ENCODE measurements at regions not wholly inside any gene's neighbourhood (a gene's known extent, or its start where the extent isn't known, plus 50 kb on each side); places are given as distances from the start of the nearest gene placed in this dataset.

GRCh38 chr3:72212396-72212795 is 427.4 kb upstream of the PROK2 start:
- DNase-seq, result no peak

DNA sequence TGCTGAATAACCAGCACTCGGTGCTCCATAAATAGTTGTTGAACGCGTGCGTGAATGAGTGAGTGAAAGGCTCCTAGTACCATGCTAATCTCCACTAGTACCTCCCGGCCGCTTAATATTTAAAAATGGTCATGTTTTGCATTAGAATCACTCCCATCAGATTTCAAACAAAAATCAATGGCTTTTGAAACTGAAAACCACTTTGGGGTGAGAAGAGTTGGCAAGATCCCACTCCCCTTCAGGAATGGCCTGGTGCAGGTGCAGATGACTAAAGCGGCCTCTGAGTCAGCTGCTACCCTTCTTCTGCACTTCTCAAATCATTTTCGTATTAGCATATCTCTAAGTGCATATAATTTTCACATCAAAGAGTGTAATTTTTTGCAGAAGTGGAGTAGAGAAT is 425.3 kb upstream of the PROK2 start:
- no peak for DNase-seq

- DNase-seq, result no peak
Observed at GRCh38 chr3:72205297-72205826, 420.4 kb upstream of the PROK2 start.

GRCh38 chr3:72204452-72204851 is 419.5 kb upstream of the PROK2 start:
- DNase-seq, result no peak

GRCh38 chr3:72203613-72204349 is 418.8 kb upstream of the PROK2 start:
- DNase-seq, result no peak

DNA sequence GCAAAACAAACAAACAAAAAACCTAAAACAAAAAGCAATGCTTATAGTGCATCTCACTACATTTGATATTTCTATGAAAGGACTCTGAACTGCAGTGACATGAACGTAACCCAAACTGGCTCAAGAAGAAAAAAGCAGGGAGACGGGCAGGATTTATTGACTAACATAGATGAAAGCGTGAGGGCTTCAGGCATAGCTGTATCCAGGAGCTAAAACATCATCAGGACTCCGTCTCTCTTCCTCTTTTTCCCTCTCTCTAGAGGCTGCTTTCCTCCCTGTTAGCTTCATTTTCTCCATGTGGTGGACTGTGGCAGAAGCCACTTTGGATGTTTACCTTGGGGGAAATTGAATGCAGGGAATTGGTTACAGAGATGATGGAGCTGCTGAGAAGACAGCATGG is 418.2 kb upstream of the PROK2 start:
- no peak for DNase-seq

- DNase-seq, result no peak
Observed at GRCh38 chr3:72200332-72200731, 415.4 kb upstream of the PROK2 start.

DNA sequence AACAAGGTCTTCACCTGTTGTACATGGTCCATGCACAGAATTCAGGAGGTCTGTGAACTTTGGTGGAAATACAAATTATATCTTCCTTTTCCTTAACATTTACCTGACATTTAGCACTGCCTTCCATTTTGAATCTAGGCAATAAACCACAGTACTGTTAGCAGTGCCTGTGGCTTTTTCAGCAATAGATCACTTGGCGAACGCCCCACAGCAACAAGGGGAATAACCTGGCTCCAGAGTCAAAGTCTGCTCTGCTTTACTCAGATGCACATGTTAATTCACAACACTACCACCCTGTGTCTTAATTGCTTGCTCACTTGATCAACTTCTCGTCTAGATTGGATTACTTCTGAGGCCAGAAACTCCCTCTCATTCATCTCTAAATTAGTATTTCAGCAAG is 414.6 kb upstream of the PROK2 start:
- DNase-seq, result no peak

DNA sequence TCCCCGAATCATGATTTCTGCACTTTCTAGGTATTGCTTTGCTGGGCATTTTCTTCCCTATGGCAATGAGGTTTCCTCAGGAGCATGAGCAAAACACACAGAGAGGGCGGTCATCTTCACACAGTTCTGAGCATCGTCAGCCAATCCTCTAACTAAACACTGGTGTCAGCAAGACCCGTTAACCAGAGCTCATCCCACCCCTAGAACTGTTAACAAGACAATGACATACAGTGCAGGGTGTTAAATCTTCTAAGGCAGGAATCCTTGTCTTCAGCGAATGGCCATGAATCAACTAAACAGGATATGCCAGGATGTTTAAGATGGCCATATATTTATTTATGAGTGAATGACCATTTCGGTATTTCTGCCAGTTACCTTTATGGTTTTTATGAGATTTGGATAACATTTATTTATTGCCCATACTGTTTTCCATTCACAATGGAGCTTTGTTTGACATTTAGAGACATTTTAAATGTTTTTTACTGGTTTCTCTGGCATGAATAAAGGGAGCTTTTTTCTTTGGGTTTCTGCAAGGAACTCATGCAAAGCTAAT is 411.5 kb upstream of the PROK2 start:
- DNase-seq, result no peak

DNA sequence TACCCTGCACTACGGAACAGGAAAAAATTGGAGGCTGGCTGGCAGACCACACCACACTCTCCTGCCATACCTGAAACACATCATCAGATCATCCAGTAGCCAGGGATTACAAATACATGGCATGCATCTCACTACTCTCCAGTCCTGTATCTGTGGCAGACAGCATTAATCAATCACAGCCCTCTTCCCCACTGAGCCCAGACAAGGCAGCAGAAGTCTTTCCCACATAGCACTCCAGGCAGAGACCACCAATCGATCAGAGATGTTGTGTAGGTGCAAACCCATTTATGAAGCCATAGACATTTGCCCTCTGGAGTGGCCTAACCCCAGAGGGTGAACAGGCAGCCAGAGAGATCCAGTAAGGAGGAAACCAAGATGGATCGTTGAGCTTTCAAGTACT is 410.9 kb upstream of the PROK2 start:
- no peak for DNase-seq

GRCh38 chr3:72194458-72194857 is 409.5 kb upstream of the PROK2 start:
- no peak for DNase-seq

GRCh38 chr3:72193771-72194430 is 409.0 kb upstream of the PROK2 start:
- no peak for DNase-seq

GRCh38 chr3:72192572-72192971 is 407.6 kb upstream of the PROK2 start:
- DNase-seq, result no peak

- DNase-seq, result no peak
Observed at GRCh38 chr3:72191209-72191960, 406.4 kb upstream of the PROK2 start.

- no peak for DNase-seq
Observed at GRCh38 chr3:72190050-72190449, 405.1 kb upstream of the PROK2 start.

GRCh38 chr3:72189339-72189738 is 404.4 kb upstream of the PROK2 start:
- no peak for DNase-seq

- no peak for DNase-seq
Observed at GRCh38 chr3:72188536-72188935, 403.6 kb upstream of the PROK2 start.

DNA sequence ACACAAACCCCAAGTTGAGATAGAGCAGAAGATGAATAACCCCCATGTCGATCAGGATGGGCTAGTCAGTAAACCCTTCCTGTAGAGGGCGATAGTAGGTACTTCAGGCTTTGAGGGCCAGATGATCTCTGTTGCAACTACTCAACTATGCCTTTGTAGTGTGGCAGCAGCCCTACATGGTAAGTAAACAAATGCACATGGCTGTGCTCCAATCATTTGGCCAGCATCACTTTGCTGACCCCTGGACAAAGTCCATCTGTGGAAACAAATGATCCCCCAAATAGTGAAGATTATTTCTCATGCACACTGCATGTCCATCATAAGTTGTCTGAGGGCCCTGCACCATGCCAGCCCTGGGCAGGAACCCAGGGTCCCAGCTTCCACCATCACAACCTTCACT is 402.2 kb upstream of the PROK2 start:
- DNase-seq, result no peak

DNA sequence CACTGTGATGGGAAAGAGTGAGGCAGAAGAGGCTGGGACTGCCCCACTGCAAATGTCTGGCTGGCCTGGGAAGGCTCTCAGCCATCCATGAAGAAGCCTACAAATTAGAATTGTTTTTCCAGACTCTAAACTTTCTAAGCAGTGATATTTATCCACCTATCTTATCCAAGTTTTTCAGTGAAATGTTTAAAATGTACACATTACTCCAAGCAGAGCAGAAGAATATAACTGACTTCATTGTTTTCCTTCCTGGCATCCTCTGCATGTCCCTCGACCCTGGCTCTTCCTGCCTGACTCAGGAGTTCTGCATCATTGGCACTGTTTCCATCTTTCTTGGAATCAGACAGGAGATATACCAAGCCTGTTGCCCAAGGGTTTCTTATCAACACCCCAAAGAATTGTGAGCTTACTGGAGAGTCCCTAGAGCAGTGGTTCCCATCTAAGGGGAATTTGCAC is 401.5 kb upstream of the PROK2 start:
- DNase-seq, result no peak

DNA sequence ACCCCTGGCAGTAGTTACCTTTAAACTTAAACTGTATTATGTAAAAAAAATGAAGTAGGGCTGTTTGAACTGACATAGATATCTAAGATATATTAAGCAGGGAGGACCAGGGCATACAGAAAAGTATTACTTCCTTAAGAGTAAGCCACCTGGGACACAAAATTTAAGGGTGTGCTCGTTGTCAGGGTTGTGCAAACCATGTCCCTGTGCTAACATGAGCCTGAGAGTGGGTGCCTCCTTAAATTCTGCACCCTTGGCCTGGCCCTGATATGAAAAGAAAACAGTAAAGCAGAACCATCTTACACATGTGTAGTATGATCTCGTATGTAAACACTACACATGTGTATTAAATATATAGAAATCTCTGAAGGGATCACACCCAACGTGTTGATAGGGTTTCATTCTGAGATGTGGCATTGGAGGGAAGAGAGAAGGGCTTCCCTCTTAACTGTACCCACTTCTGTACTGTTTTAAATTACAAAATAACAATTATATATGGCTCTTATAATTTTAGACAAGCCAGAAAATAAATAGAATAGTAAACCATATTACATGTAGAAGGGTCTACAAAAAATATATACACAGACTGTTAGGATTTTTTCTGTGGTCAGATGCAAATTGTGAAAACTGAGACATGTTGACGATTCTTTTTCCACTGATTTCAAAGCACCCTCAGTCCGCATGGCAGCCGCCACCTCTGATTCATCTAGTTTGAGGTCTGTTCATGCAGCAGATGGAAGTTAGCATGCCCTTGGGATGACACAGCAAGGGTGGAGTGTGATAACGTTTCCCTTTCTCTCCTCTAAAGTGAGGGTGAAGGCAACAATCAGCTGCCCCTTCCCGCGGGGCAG is 400.8 kb upstream of the PROK2 start:
- no peak for DNase-seq

DNA sequence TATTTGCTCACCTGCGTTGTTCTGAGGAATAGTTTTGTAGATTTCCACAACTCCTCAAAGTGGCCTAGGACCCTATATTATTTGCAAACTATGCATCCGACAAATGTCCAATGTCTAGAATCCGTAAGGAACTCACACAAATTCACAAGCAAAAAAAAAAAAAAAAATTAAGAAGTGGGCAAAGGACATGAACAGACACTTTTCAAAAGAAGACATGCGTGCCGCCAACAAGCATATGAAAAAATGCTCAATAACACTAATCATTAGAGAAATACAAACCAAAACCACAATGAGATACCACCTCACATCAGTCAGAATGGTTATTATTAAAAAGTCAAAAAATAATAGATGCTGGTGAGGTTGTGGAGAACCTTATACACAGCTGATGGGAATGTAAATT is 398.5 kb upstream of the PROK2 start:
- no peak for DNase-seq

DNA sequence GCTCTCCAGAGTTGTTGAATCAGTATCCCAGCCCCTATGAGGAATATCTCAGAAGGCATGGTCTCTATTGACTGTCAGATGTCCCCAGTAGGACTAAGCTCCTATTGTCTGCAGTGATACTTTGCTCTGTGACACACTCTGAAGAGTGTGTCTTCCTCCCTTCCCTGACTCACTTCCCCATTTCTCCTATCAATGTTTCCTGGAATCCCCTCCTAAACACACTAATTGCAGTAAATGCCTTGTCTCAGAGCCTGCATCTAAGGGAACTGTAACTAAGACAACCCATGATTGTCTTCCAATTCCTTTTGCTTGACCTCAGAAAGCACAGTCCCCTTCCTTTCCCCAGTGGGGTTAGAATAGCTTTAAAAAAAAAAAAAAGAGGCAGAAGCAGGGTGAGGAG is 397.3 kb upstream of the PROK2 start:
- DNase-seq, result no peak

All from SHP77 (cell line).